SU-DHL-6 (cell line): ENCODE measurements at regions not wholly inside any gene's neighbourhood (a gene's known extent, or its start where the extent isn't known, plus 50 kb on each side); places are given as distances from the start of the nearest gene placed in this dataset.

ENCODE experiments used
- EZH2phosphoT487 ChIP-seq: fragments of 200-600 bp; sonication (generic), shearing (Covaris generic); conservative IDR thresholded peaks from 2 replicates; pipeline ENCODE4 v1.6.1; 2018; ENCODE audit warnings: mild to moderate bottlenecking, antibody characterized with exemption, low read length, moderate library complexity, mixed read lengths
- TF ChIP-seq, protein P1 (sequence below): fragments of 200-600 bp; sonication (generic); IDR thresholded peaks from one replicate; pipeline ENCODE4 v1.5.1; 2017; ENCODE audit warnings: antibody characterized with exemption, mild to moderate bottlenecking, low read length, moderate library complexity; ENCODE audit not compliant: insufficient read depth, poor library complexity, severe bottlenecking

DNA sequence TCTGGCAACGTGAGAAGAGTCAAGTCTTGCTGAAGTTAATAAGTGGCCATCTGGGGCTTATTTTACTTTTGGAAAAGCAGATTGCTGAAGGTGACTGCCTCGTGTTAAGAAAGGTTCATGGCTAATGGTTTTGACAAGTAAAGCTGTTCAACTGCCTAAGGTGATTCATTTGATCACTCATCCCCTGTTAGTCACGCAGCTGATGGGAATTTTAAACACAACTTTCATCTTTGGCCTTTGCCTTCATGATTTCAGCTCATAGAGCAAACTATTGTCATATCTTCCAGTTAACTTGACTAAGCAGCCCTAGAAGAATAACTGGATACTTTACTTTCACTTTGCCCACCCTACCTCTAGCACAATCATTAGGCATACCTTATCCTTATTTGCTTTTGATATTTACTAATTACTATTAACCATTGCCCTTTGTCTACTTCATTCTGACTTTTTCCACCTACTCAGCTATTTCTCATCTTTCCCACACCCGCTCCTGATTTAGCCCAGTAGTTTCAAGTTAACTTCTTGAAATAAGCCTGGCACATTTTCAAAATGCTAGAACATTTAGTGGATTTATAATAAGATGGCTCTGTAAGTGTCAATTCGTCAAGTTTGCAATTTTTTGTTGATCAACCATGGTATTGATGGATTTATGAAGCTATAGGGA, 170.6 kb upstream of the S100G start:
- TF ChIP-seq, protein P1, sequence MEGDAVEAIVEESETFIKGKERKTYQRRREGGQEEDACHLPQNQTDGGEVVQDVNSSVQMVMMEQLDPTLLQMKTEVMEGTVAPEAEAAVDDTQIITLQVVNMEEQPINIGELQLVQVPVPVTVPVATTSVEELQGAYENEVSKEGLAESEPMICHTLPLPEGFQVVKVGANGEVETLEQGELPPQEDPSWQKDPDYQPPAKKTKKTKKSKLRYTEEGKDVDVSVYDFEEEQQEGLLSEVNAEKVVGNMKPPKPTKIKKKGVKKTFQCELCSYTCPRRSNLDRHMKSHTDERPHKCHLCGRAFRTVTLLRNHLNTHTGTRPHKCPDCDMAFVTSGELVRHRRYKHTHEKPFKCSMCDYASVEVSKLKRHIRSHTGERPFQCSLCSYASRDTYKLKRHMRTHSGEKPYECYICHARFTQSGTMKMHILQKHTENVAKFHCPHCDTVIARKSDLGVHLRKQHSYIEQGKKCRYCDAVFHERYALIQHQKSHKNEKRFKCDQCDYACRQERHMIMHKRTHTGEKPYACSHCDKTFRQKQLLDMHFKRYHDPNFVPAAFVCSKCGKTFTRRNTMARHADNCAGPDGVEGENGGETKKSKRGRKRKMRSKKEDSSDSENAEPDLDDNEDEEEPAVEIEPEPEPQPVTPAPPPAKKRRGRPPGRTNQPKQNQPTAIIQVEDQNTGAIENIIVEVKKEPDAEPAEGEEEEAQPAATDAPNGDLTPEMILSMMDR, result no peak
- TF ChIP-seq EZH2phosphoT487, result no peak
